HAP-1 (cell line): ENCODE measurements at regions not wholly inside any gene's neighbourhood (a gene's known extent, or its start where the extent isn't known, plus 50 kb on each side); places are given as distances from the start of the nearest gene placed in this dataset.

ENCODE experiments used
- DNase-seq, 2 experiments: peaks; one replicate each; pipeline ENCODE4 v3.0.0-alpha.2; 2016 to 2020; ENCODE audit warnings: low spot score in 2 of 2
- H3K27me3 ChIP-seq: fragments of 250-450 bp; sonication (Bioruptor Pico); 2 replicates; pipeline ENCODE4 v1.5.1; 2020; ENCODE audit warnings: low read depth, mild to moderate bottlenecking, moderate library complexity
- H3K36me3 ChIP-seq: fragments of 250-450 bp; sonication (Bioruptor Pico); replicated peaks from 2 replicates; pipeline ENCODE4 v1.5.1; 2020; ENCODE audit warnings: mild to moderate bottlenecking
- H3K4me1 ChIP-seq: fragments of 250-450 bp; sonication (Bioruptor Pico); 2 replicates; pipeline ENCODE4 v1.5.1; 2020; ENCODE audit warnings: mild to moderate bottlenecking
- H3K4me3 ChIP-seq: fragments of 250-450 bp; sonication (Bioruptor Pico); 2 replicates; pipeline ENCODE4 v1.5.1; 2020; ENCODE audit warnings: mild to moderate bottlenecking, moderate library complexity
- H3K9me3 ChIP-seq: fragments of 250-450 bp; sonication (Bioruptor Pico); 2 replicates; pipeline ENCODE4 v1.5.1; 2020; ENCODE audit warnings: mild to moderate bottlenecking, moderate library complexity
- in situ Hi-C: fragments of 300-500 bp; cut with MboI; formaldehyde crosslinking; loops from 3 replicates; pipeline ENCODE4 v1.14.3; 2020; ENCODE audit warnings: low sequenced_read_pairs, inconsistent platforms, mixed read lengths

- in situ Hi-C loops = no loop called here
These were observed 416.6 kb downstream of the TMX3 start for GRCh38 chr18:68298330-68298729.

GRCh38 chr18:68288408-68288807 is 426.5 kb downstream of the TMX3 start:
- H3K4me3 ChIP-seq = no peak overlapping the region
- H3K36me3 ChIP-seq = no peaks in the 10 kb centered on the region
- H3K9me3 ChIP-seq = no peaks in the 10 kb centered on the region
- in situ Hi-C loops = no loop called here
- no peaks in the 10 kb centered on the region for H3K27me3 ChIP-seq
- no peaks in the 10 kb centered on the region for H3K4me1 ChIP-seq
- no peak for DNase-seq

More at GRCh38 chr18:68298330-68298729, 416.6 kb downstream of the TMX3 start:
- DNase-seq = no peak
- H3K4me3 ChIP-seq = no peak overlapping the region
- no peaks in the 10 kb centered on the region for H3K36me3 ChIP-seq
- H3K4me1 ChIP-seq = peaks cover 14% of the 10 kb centered on the region
- H3K9me3 ChIP-seq = no peaks in the 10 kb centered on the region
- H3K27me3 ChIP-seq = no peaks in the 10 kb centered on the region

GRCh38 chr18:68284236-68284780 is 430.6 kb downstream of the TMX3 start:
- no peaks in the 10 kb centered on the region for H3K27me3 ChIP-seq
- in situ Hi-C loops = no loop called here
- H3K36me3 ChIP-seq = no peaks in the 10 kb centered on the region
- no peaks in the 10 kb centered on the region for H3K9me3 ChIP-seq
- H3K4me3 ChIP-seq = no peak overlapping the region
- DNase-seq = no peak
- H3K4me1 ChIP-seq = no peaks in the 10 kb centered on the region

- H3K9me3 ChIP-seq = no peaks in the 10 kb centered on the region
- H3K36me3 ChIP-seq = no peaks in the 10 kb centered on the region
- no peak overlapping the region for H3K4me3 ChIP-seq
- in situ Hi-C loops = no loop called here
- DNase-seq = no peak
- H3K4me1 ChIP-seq = no peaks in the 10 kb centered on the region
- no peaks in the 10 kb centered on the region for H3K27me3 ChIP-seq
These were observed 431.1 kb downstream of the TMX3 start for GRCh38 chr18:68283834-68284233.

- in situ Hi-C loops = no loop called here
- H3K4me1 ChIP-seq = no peaks in the 10 kb centered on the region
- no peak for DNase-seq
- no peaks in the 10 kb centered on the region for H3K9me3 ChIP-seq
- H3K4me3 ChIP-seq = no peak overlapping the region
- H3K27me3 ChIP-seq = no peaks in the 10 kb centered on the region
- no peaks in the 10 kb centered on the region for H3K36me3 ChIP-seq
These were observed 432.7 kb downstream of the TMX3 start for GRCh38 chr18:68282232-68282631.

- no peaks in the 10 kb centered on the region for H3K36me3 ChIP-seq
- no peaks in the 10 kb centered on the region; the same call in 1 of the 2 replicates for H3K4me1 ChIP-seq
- DNase-seq = no peak
- no peaks in the 10 kb centered on the region for H3K27me3 ChIP-seq
- no peak overlapping the region for H3K4me3 ChIP-seq
- no peaks in the 10 kb centered on the region for H3K9me3 ChIP-seq
- in situ Hi-C loops = no loop called here
These were observed 439.3 kb downstream of the TMX3 start for GRCh38 chr18:68275616-68276015.

GRCh38 chr18:68270017-68270416 is 444.9 kb downstream of the TMX3 start:
- Histone ChIP-seq H3K27me3 (no peaks in the 10 kb centered on the region), H3K4me3 (no peak overlapping the region), H3K36me3 (no peaks in the 10 kb centered on the region), H3K9me3 (no peaks in the 10 kb centered on the region), H3K4me1 (no peaks in the 10 kb centered on the region; the same call in 1 of the 2 replicates)
- in situ Hi-C loops = no loop called here
- no peak for DNase-seq

- peaks cover 7% of the 10 kb centered on the region for H3K4me1 ChIP-seq
- no peaks in the 10 kb centered on the region for H3K27me3 ChIP-seq
- H3K36me3 ChIP-seq = no peaks in the 10 kb centered on the region
- no peak overlapping the region for H3K4me3 ChIP-seq
- no peak for DNase-seq
- H3K9me3 ChIP-seq = no peaks in the 10 kb centered on the region
- in situ Hi-C loops = no loop called here
These were observed 447.3 kb downstream of the TMX3 start for GRCh38 chr18:68267583-68267982.

GRCh38 chr18:68263481-68263880 is 451.4 kb downstream of the TMX3 start:
- Histone ChIP-seq H3K4me3 (no peak overlapping the region), H3K9me3 (no peaks in the 10 kb centered on the region), H3K27me3 (no peaks in the 10 kb centered on the region), H3K36me3 (no peaks in the 10 kb centered on the region), H3K4me1 (peaks cover 10% of the 10 kb centered on the region)
- no peak for DNase-seq
- in situ Hi-C loops = no loop called here

GRCh38 chr18:68262690-68263294 is 452.1 kb downstream of the TMX3 start:
- H3K4me3 ChIP-seq = no peak overlapping the region
- no peaks in the 10 kb centered on the region for H3K36me3 ChIP-seq
- in situ Hi-C loops = no loop called here
- DNase-seq = peak in 1 of 2 experiments; percentile 80
- peaks cover 10% of the 10 kb centered on the region for H3K4me1 ChIP-seq
- H3K27me3 ChIP-seq = no peaks in the 10 kb centered on the region
- H3K9me3 ChIP-seq = no peaks in the 10 kb centered on the region

- in situ Hi-C loops = no loop called here
These were observed 458.4 kb downstream of the TMX3 start for GRCh38 chr18:68256418-68257067.

GRCh38 chr18:68244786-68245185 is 470.1 kb downstream of the TMX3 start:
- Histone ChIP-seq H3K4me1 (no peaks in the 10 kb centered on the region), H3K4me3 (no peak overlapping the region), H3K9me3 (no peaks in the 10 kb centered on the region), H3K27me3 (no peaks in the 10 kb centered on the region), H3K36me3 (no peaks in the 10 kb centered on the region)
- in situ Hi-C loops = no loop called here
- no peak for DNase-seq

More at GRCh38 chr18:68256418-68257067, 458.4 kb downstream of the TMX3 start:
- Histone ChIP-seq H3K9me3 (no peaks in the 10 kb centered on the region), H3K27me3 (no peaks in the 10 kb centered on the region), H3K4me1 (no peaks in the 10 kb centered on the region), H3K36me3 (no peaks in the 10 kb centered on the region), H3K4me3 (no peak overlapping the region)
- no peak for DNase-seq

GRCh38 chr18:68241881-68242280 is 473.0 kb downstream of the TMX3 start:
- no peak overlapping the region for H3K4me3 ChIP-seq
- no peaks in the 10 kb centered on the region for H3K36me3 ChIP-seq
- no peaks in the 10 kb centered on the region for H3K9me3 ChIP-seq
- in situ Hi-C loops = no loop called here
- no peaks in the 10 kb centered on the region for H3K4me1 ChIP-seq
- no peak for DNase-seq
- H3K27me3 ChIP-seq = no peaks in the 10 kb centered on the region

GRCh38 chr18:68234676-68235075 is 480.2 kb downstream of the TMX3 start:
- DNase-seq = no peak
- H3K9me3 ChIP-seq = no peaks in the 10 kb centered on the region
- no peaks in the 10 kb centered on the region for H3K4me1 ChIP-seq
- no peaks in the 10 kb centered on the region for H3K27me3 ChIP-seq
- H3K36me3 ChIP-seq = no peaks in the 10 kb centered on the region
- in situ Hi-C loops = no loop called here
- no peak overlapping the region for H3K4me3 ChIP-seq
